ENCODE measurements at regions not wholly inside any gene's neighbourhood (a gene's known extent, or its start where the extent isn't known, plus 50 kb on each side); places are given as distances from the start of the nearest gene placed in this dataset.

- H3K9ac ChIP-seq (ENCODE audit: extremely low read depth, insufficient read length, low read length) = no peak overlapping the region
- no peaks in the 10 kb centered on the region for H3K4me1 Mint-ChIP-seq
These were observed 511.1 kb downstream of the TMEM135 start for GRCh38 chr11:87548797-87549196.

More at GRCh38 chr11:87548797-87549196, 511.1 kb downstream of the TMEM135 start:
- no CpG with 5 or more reads among the region's 3 CpGs for WGBS (ENCODE audit: extremely low coverage, insufficient read length, low lambda C conversion rate)
- H3T11ph ChIP-seq (ENCODE audit: low read length) = no peak overlapping the region
- H2BK15ac ChIP-seq (ENCODE audit: low read depth, low read length) = no peak overlapping the region
- no peak overlapping the region for H3K4me3 Mint-ChIP-seq
- H3K9me3 Mint-ChIP-seq = peaks cover 27 to 33% of the 10 kb centered on the region in 2 experiments
- no peaks in the 10 kb centered on the region for H3K27me3 ChIP-seq (ENCODE audit: insufficient read depth, low read length)
- no peaks in the 10 kb centered on the region for H3K27me3 Mint-ChIP-seq (ENCODE audit: low read depth)
- no peaks in the 10 kb centered on the region for H3K4me1 ChIP-seq (ENCODE audit: insufficient read depth, low read length)
- H4K20me1 ChIP-seq (ENCODE audit: control insufficient read depth, insufficient read depth, insufficient read length) = no peaks in the 10 kb centered on the region
- no peak overlapping the region for H3K18ac ChIP-seq (ENCODE audit: insufficient read length, low read depth, low read length)
- H3K23ac ChIP-seq (ENCODE audit: insufficient read length, low read depth, low read length) = no peak overlapping the region
- no peak overlapping the region for H3K4ac ChIP-seq (ENCODE audit: low read depth, low read length)
- H2BK5ac ChIP-seq (ENCODE audit: insufficient read length, low read length) = no peak overlapping the region
- no peak overlapping the region for H2BK120ac ChIP-seq (ENCODE audit: low read depth, low read length, poor library complexity, severe bottlenecking)
- H4K8ac ChIP-seq (replicated peaks; ENCODE audit: insufficient read length, low read depth, low read length) = no peak overlapping the region
- no peaks in the 10 kb centered on the region for H3K23me2 ChIP-seq (ENCODE audit: insufficient read length, low read depth, low read length, poor library complexity, severe bottlenecking)
- H3K9me3 ChIP-seq (ENCODE audit: control insufficient read depth, low read depth, low read length) = peaks cover 5% of the 10 kb centered on the region
- no peak for TF ChIP-seq CTCF (conservative IDR thresholded peaks at IDR 0.05)
- no peak overlapping the region for H4K91ac ChIP-seq (ENCODE audit: insufficient read length, low read depth, low read length)
- H3K79me2 ChIP-seq (ENCODE audit: insufficient read depth, low read length) = no peaks in the 10 kb centered on the region
- no peak overlapping the region for H2BK20ac ChIP-seq (ENCODE audit: low read depth, low read length, poor library complexity, severe bottlenecking)
- no peak overlapping the region for H3K14ac ChIP-seq (ENCODE audit: insufficient read depth, low read length)
- no peak overlapping the region for H2AFZ ChIP-seq (ENCODE audit: low read length)
- DNase-seq = no peak
- no peak overlapping the region for H3K27ac ChIP-seq (ENCODE audit: insufficient read length, low read depth, low read length)
- H2BK12ac ChIP-seq (ENCODE audit: insufficient read length, low read depth, low read length) = no peak overlapping the region
- no peak overlapping the region for H3K27ac Mint-ChIP-seq
- no peak overlapping the region for H3K4me2 ChIP-seq (ENCODE audit: insufficient read depth, insufficient read length, low read length)
- H3K36me3 Mint-ChIP-seq (ENCODE audit: insufficient read depth in 1 of 3, low read depth in 3 of 3) = peaks cover 9 to 33% (median 22%) of the 10 kb centered on the region in 3 experiments; a peak in 6 of 7 replicates
- no peak overlapping the region for H4K5ac ChIP-seq (ENCODE audit: insufficient read length, low read depth, low read length)
- H3K79me1 ChIP-seq (ENCODE audit: insufficient read depth, low read depth, low read length, poor library complexity, severe bottlenecking) = no peaks in the 10 kb centered on the region
- H3K56ac ChIP-seq (ENCODE audit: insufficient read length, low read depth, low read length) = no peak overlapping the region
- no peak overlapping the region for H2AK5ac ChIP-seq (ENCODE audit: insufficient read length, low read length)

Measured in H9 (cell line).